NT2/D1 (cell line): ENCODE measurements at regions not wholly inside any gene's neighbourhood (a gene's known extent, or its start where the extent isn't known, plus 50 kb on each side); places are given as distances from the start of the nearest gene placed in this dataset.

Source experiments
- SUZ12 ChIP-seq: IDR thresholded peaks from 2 replicates; pipeline ENCODE4 v1.6.1; 2011; ENCODE audit not compliant: insufficient read length, insufficient read depth; ENCODE audit errors: extremely low read depth
- YY1 ChIP-seq: IDR thresholded peaks from 2 replicates; pipeline ENCODE4 v1.6.1; 2011; ENCODE audit not compliant: insufficient read length, insufficient read depth
- ZNF274 ChIP-seq: IDR thresholded peaks from 2 replicates; pipeline ENCODE4 v1.6.1; 2011; ENCODE audit warnings: mild to moderate bottlenecking, low read depth, low read length

GRCh38 chr2:146433116-146433875 lies 1411.5 kb upstream of the ACVR2A start:
- TF ChIP-seq YY1: no peak
- TF ChIP-seq ZNF274: no peak
- no peak for TF ChIP-seq SUZ12
